Hepatocyte (in vitro differentiated cells): ENCODE measurements at regions not wholly inside any gene's neighbourhood (a gene's known extent, or its start where the extent isn't known, plus 50 kb on each side); places are given as distances from the start of the nearest gene placed in this dataset.

ENCODE experiments used
- DNase-seq: peaks from one replicate; pipeline ENCODE4 v3.0.0-alpha.2; 2016; ENCODE audit warnings: low spot score
- H2AFZ ChIP-seq: fragments of 200-600 bp; sonication (generic); 2 replicates; pipeline ENCODE4 v1.6.0; 2016; ENCODE audit warnings: antibody characterized with exemption, mild to moderate bottlenecking
- H3K27ac ChIP-seq: fragments of 200-600 bp; sonication (generic); 2 replicates; pipeline ENCODE4 v1.5.1; 2016; ENCODE audit warnings: mild to moderate bottlenecking
- H3K27me3 ChIP-seq: fragments of 200-600 bp; sonication (generic); 2 replicates; pipeline ENCODE4 v1.6.1; 2016
- H3K36me3 ChIP-seq: fragments of 200-600 bp; sonication (generic); replicated peaks from 2 replicates; pipeline ENCODE4 v1.5.1; 2016; ENCODE audit warnings: low read depth; ENCODE audit not compliant: insufficient read depth
- H3K4me1 ChIP-seq: fragments of 200-600 bp; sonication (generic); 2 replicates; pipeline ENCODE4 v1.5.1; 2016; ENCODE audit warnings: mild to moderate bottlenecking, moderate library complexity; ENCODE audit not compliant: insufficient read depth
- H3K4me2 ChIP-seq: fragments of 200-600 bp; sonication (generic); 2 replicates; pipeline ENCODE4 v1.6.0; 2016
- H3K4me3 ChIP-seq: fragments of 200-600 bp; sonication (generic); 2 replicates; pipeline ENCODE4 v1.5.1; 2016; ENCODE audit warnings: mild to moderate bottlenecking
- H3K79me2 ChIP-seq: fragments of 200-600 bp; sonication (generic); 2 replicates; pipeline ENCODE4 v1.6.0; 2017; ENCODE audit warnings: mild to moderate bottlenecking
- H3K9me2 ChIP-seq: fragments of 200-600 bp; sonication (generic); replicated peaks from 2 replicates; pipeline ENCODE4 v1.6.0; 2017; ENCODE audit warnings: mild to moderate bottlenecking; ENCODE audit not compliant: insufficient read depth
- H3K9me3 ChIP-seq: fragments of 200-600 bp; sonication (generic); 2 replicates; pipeline ENCODE4 v1.5.1; 2016; ENCODE audit warnings: low read depth, mild to moderate bottlenecking
- H4K20me1 ChIP-seq: fragments of 200-600 bp; sonication (generic); 2 replicates; pipeline ENCODE4 v1.6.0; 2016; ENCODE audit warnings: mild to moderate bottlenecking; ENCODE audit not compliant: insufficient read depth, poor library complexity, severe bottlenecking
- EZH2 ChIP-seq: fragments of 200-600 bp; sonication (generic); IDR thresholded peaks from 2 replicates; pipeline ENCODE4 v1.6.1; 2016; ENCODE audit warnings: antibody characterized with exemption, mild to moderate bottlenecking, borderline replicate concordance
- EZH2phosphoT487 ChIP-seq: fragments of 200-600 bp; sonication (generic); IDR thresholded peaks from one replicate; pipeline ENCODE4 v1.6.1; 2018; ENCODE audit warnings: antibody characterized with exemption, mild to moderate bottlenecking, low read depth, moderate library complexity; ENCODE audit not compliant: unreplicated experiment, severe bottlenecking
- WGBS: methylation state at CpG from one replicate; pipeline ENCODE4 v1.1.6; 2016; ENCODE audit warnings: low lambda C conversion rate; ENCODE audit errors: missing lambda C conversion rate; 5-methylcytosine and 5-hydroxymethylcytosine counted together
- TF ChIP-seq, protein P1 (sequence below): fragments of 200-600 bp; sonication (generic); IDR thresholded peaks from 2 replicates; pipeline ENCODE4 v1.5.1; 2016; ENCODE audit warnings: antibody characterized with exemption, mild to moderate bottlenecking; ENCODE audit not compliant: poor library complexity

- TF ChIP-seq, protein P1, sequence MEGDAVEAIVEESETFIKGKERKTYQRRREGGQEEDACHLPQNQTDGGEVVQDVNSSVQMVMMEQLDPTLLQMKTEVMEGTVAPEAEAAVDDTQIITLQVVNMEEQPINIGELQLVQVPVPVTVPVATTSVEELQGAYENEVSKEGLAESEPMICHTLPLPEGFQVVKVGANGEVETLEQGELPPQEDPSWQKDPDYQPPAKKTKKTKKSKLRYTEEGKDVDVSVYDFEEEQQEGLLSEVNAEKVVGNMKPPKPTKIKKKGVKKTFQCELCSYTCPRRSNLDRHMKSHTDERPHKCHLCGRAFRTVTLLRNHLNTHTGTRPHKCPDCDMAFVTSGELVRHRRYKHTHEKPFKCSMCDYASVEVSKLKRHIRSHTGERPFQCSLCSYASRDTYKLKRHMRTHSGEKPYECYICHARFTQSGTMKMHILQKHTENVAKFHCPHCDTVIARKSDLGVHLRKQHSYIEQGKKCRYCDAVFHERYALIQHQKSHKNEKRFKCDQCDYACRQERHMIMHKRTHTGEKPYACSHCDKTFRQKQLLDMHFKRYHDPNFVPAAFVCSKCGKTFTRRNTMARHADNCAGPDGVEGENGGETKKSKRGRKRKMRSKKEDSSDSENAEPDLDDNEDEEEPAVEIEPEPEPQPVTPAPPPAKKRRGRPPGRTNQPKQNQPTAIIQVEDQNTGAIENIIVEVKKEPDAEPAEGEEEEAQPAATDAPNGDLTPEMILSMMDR = no peak
- no peak for TF ChIP-seq EZH2phosphoT487
- no peak for TF ChIP-seq EZH2
- Histone ChIP-seq H3K4me3 (no peak overlapping the region), H3K4me1 (no peaks in the 10 kb centered on the region), H3K27me3 (no peaks in the 10 kb centered on the region), H3K9me2 (no peaks in the 10 kb centered on the region), H3K27ac (no peak overlapping the region), H3K36me3 (no peaks in the 10 kb centered on the region), H2AFZ (no peak overlapping the region), H3K79me2 (no peaks in the 10 kb centered on the region), H3K9me3 (no peaks in the 10 kb centered on the region), H4K20me1 (no peaks in the 10 kb centered on the region), H3K4me2 (no peak overlapping the region)
- WGBS = 57% methylated on average over 2 of the region's 2 CpGs
- no peak for DNase-seq
Observed at GRCh38 chrX:21289232-21289631, 85.0 kb upstream of the CNKSR2 start.

- H3K4me3 ChIP-seq = no peak overlapping the region
- H3K27me3 ChIP-seq = no peaks in the 10 kb centered on the region
- H3K9me3 ChIP-seq = no peaks in the 10 kb centered on the region
- H3K4me1 ChIP-seq = no peaks in the 10 kb centered on the region
- no peak overlapping the region for H2AFZ ChIP-seq
- 83% methylated on average over 12 of the region's 12 CpGs for WGBS
- TF ChIP-seq, protein P1 = no peak
- TF ChIP-seq EZH2 (no peak), EZH2phosphoT487 (no peak)
- no peak overlapping the region for H3K4me2 ChIP-seq
- no peak overlapping the region for H3K27ac ChIP-seq
- no peaks in the 10 kb centered on the region for H3K9me2 ChIP-seq
- H4K20me1 ChIP-seq = no peaks in the 10 kb centered on the region
- no peaks in the 10 kb centered on the region for H3K36me3 ChIP-seq
- DNase-seq = no peak
- no peaks in the 10 kb centered on the region for H3K79me2 ChIP-seq
Observed at GRCh38 chrX:21295246-21295820, 78.9 kb upstream of the CNKSR2 start.

DNA sequence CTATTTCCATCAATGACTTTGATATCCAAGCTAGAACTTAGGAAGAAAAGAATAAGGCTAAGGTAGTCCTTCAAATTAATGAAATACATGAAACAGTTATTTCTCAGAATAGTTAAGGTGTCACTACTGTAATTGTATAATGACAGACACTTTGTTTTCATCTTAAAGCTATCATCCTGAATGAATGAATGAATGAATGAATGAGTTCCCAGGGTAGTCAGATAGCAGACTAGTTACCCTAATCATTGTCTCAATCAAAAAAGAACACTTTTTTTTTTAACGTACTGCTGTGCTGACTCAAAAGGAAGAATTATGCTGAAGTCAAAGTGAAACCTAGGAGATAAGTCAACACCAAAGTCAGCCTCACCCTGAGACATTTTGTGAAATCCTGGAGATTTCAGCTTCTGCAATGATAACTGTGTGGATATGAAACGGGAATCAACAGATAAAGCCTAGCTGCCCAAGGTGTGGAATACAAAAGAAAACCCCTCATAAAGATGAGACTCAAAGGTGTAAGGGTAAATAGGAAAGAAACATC, 68.3 kb upstream of the CNKSR2 start:
- DNase-seq = no peak
- Histone ChIP-seq H4K20me1 (no peaks in the 10 kb centered on the region), H3K27me3 (no peaks in the 10 kb centered on the region), H3K4me1 (no peaks in the 10 kb centered on the region), H3K9me3 (no peaks in the 10 kb centered on the region), H3K27ac (no peak overlapping the region), H3K9me2 (no peaks in the 10 kb centered on the region), H2AFZ (no peak overlapping the region), H3K4me3 (no peak overlapping the region), H3K36me3 (no peaks in the 10 kb centered on the region), H3K4me2 (no peak overlapping the region), H3K79me2 (no peaks in the 10 kb centered on the region)
- 71% methylated on average over 2 of the region's 2 CpGs for WGBS
- TF ChIP-seq, protein P1 = no peak
- TF ChIP-seq EZH2 (no peak), EZH2phosphoT487 (no peak)
